ENCODE measurements at regions not wholly inside any gene's neighbourhood (a gene's known extent, or its start where the extent isn't known, plus 50 kb on each side); places are given as distances from the start of the nearest gene placed in this dataset.

- Histone ChIP-seq H3K27ac (ENCODE audit: low read length) (no peak overlapping the region), H3K4me1 (ENCODE audit: control insufficient read depth, insufficient read depth, low read length) (no peaks in the 10 kb centered on the region), H3K9me3 (ENCODE audit: control insufficient read depth, insufficient read depth, low read depth, low read length) (no peaks in the 10 kb centered on the region), H3K27me3 (ENCODE audit: control insufficient read depth, insufficient read depth, low read length) (no peaks in the 10 kb centered on the region), H3K36me3 (ENCODE audit: control insufficient read depth, insufficient read depth, low read length) (no peaks in the 10 kb centered on the region), H3K4me3 (ENCODE audit: low read depth in 2 of 2, low read length in 2 of 2) (no peak overlapping the region)
- in situ Hi-C loops (cut with HindIII; ENCODE audit: low pct_unique_long_range_greater_than_20kb, low sequenced_read_pairs) (no loop called here), intact Hi-C loops (cut with micrococcal nuclease; ENCODE audit: unreplicated experiment) (no loop called here)
- BruUV-seq (replicated peaks) = no TSS peak
- ATAC-seq (no peak), DNase-seq (ENCODE audit: low read depth, low spot score) (no peak)
- POLR2A ChIA-PET = no interaction called here
- no peak for TF ChIP-seq REST (IDR thresholded peaks at IDR 0.05; ENCODE audit: insufficient read depth in 1 of 2, low read depth in 2 of 2, low read length in 1 of 2)
- TF ChIP-seq SIN3A (IDR thresholded peaks at IDR 0.05; ENCODE audit: borderline replicate concordance, insufficient read depth, low read depth, low read length) = no peak
- no peak for TF ChIP-seq POLR2AphosphoS5 (IDR thresholded peaks at IDR 0.05; ENCODE audit: low read depth, low read length)
- TF ChIP-seq TCF7L2 (IDR thresholded peaks at IDR 0.05; ENCODE audit: low read depth, low read length) = no peak
- TF ChIP-seq CTCF (IDR thresholded peaks at IDR 0.05) = no peak
- CTCF ChIA-PET = no interaction called here
Measured at GRCh38 chr12:97194546-97194945, 268.1 kb upstream of the RMST start.

- H3K4me1 ChIP-seq (ENCODE audit: control insufficient read depth, insufficient read depth, low read length) = no peaks in the 10 kb centered on the region
- no peak overlapping the region for H3K4me3 ChIP-seq (ENCODE audit: low read depth in 2 of 2, low read length in 2 of 2)
- ATAC-seq (no peak), DNase-seq (ENCODE audit: low read depth, low spot score) (no peak)
- in situ Hi-C loops (cut with HindIII; ENCODE audit: low pct_unique_long_range_greater_than_20kb, low sequenced_read_pairs) (no loop called here), intact Hi-C loops (cut with micrococcal nuclease; ENCODE audit: unreplicated experiment) (no loop called here)
- ChIA-PET POLR2A (no interaction called here), CTCF (no interaction called here)
- no peak overlapping the region for H3K27ac ChIP-seq (ENCODE audit: low read length)
- no peaks in the 10 kb centered on the region for H3K36me3 ChIP-seq (ENCODE audit: control insufficient read depth, insufficient read depth, low read length)
- H3K9me3 ChIP-seq (ENCODE audit: control insufficient read depth, insufficient read depth, low read depth, low read length) = no peaks in the 10 kb centered on the region
- no peaks in the 10 kb centered on the region for H3K27me3 ChIP-seq (ENCODE audit: control insufficient read depth, insufficient read depth, low read length)
- BruUV-seq (replicated peaks) = no TSS peak
- no peak for TF ChIP-seq CTCF (IDR thresholded peaks at IDR 0.05)
- TF ChIP-seq TCF7L2 (IDR thresholded peaks at IDR 0.05; ENCODE audit: low read depth, low read length) = no peak
- TF ChIP-seq REST (IDR thresholded peaks at IDR 0.05; ENCODE audit: insufficient read depth in 1 of 2, low read depth in 2 of 2, low read length in 1 of 2) = no peak
- no peak for TF ChIP-seq POLR2AphosphoS5 (IDR thresholded peaks at IDR 0.05; ENCODE audit: low read depth, low read length)
- no peak for TF ChIP-seq SIN3A (IDR thresholded peaks at IDR 0.05; ENCODE audit: borderline replicate concordance, insufficient read depth, low read depth, low read length)
Measured at GRCh38 chr12:97200181-97200580, 262.4 kb upstream of the RMST start.

All from Panc1 (cell line).